Astrocyte (in vitro differentiated cells and primary cell): ENCODE measurements at regions not wholly inside any gene's neighbourhood (a gene's known extent, or its start where the extent isn't known, plus 50 kb on each side); places are given as distances from the start of the nearest gene placed in this dataset.

ENCODE experiments used
- EZH2 ChIP-seq: IDR thresholded peaks from 2 replicates; pipeline ENCODE4 v1.6.1; 2012; ENCODE audit warnings: mild to moderate bottlenecking, low read length, inconsistent platforms; ENCODE audit not compliant: insufficient read depth
- TF ChIP-seq, protein P1 (sequence below): IDR thresholded peaks from 2 replicates; pipeline ENCODE4 v1.5.1; 2011; ENCODE audit warnings: low read depth, mild to moderate bottlenecking, inconsistent platforms, low read length, moderate library complexity; ENCODE audit not compliant: insufficient read depth

GRCh38 chr15:81751256-81751655 is 294.6 kb downstream of the MEX3B start:
- TF ChIP-seq, protein P1, sequence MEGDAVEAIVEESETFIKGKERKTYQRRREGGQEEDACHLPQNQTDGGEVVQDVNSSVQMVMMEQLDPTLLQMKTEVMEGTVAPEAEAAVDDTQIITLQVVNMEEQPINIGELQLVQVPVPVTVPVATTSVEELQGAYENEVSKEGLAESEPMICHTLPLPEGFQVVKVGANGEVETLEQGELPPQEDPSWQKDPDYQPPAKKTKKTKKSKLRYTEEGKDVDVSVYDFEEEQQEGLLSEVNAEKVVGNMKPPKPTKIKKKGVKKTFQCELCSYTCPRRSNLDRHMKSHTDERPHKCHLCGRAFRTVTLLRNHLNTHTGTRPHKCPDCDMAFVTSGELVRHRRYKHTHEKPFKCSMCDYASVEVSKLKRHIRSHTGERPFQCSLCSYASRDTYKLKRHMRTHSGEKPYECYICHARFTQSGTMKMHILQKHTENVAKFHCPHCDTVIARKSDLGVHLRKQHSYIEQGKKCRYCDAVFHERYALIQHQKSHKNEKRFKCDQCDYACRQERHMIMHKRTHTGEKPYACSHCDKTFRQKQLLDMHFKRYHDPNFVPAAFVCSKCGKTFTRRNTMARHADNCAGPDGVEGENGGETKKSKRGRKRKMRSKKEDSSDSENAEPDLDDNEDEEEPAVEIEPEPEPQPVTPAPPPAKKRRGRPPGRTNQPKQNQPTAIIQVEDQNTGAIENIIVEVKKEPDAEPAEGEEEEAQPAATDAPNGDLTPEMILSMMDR: no peak
- no peak for TF ChIP-seq EZH2
